ENCODE measurements at regions not wholly inside any gene's neighbourhood (a gene's known extent, or its start where the extent isn't known, plus 50 kb on each side); places are given as distances from the start of the nearest gene placed in this dataset.

- 77 to 87% methylated on average over 5 of the region's 5 CpGs for WGBS, 2 donors
- no peak for DNase-seq
- TF ChIP-seq CTCF (IDR thresholded peaks at IDR 0.05) (no peak), POLR2A (IDR thresholded peaks at IDR 0.05) (no peak)
- intact Hi-C loops (cut with DNase I; ENCODE audit: low total_unique reads) = no loop called here
- Histone ChIP-seq H3K4me3 (no peak overlapping the region), H3K36me3 (ENCODE audit: low read depth, missing control alignments) (no peaks in the 10 kb centered on the region), H3K4me1 (no peaks in the 10 kb centered on the region), H3K27me3 (no peaks in the 10 kb centered on the region), H3K27ac (no peak overlapping the region), H3K9me3 (no peaks in the 10 kb centered on the region)
Measured at GRCh38 chr7:36792421-36792820, 68.1 kb upstream of the AOAH start.

- Histone ChIP-seq H3K27ac (no peak overlapping the region), H3K4me3 (no peak overlapping the region), H3K36me3 (ENCODE audit: low read depth, missing control alignments) (no peaks in the 10 kb centered on the region), H3K27me3 (no peaks in the 10 kb centered on the region), H3K4me1 (no peaks in the 10 kb centered on the region), H3K9me3 (no peaks in the 10 kb centered on the region)
- no peak for DNase-seq
- intact Hi-C loops (cut with DNase I; ENCODE audit: low total_unique reads) = no loop called here
- TF ChIP-seq POLR2A (IDR thresholded peaks at IDR 0.05) = no peak
- no peak for TF ChIP-seq CTCF (IDR thresholded peaks at IDR 0.05)
- WGBS, 2 donors = 92 to 93% methylated on average over 10 of the region's 10 CpGs
Measured at GRCh38 chr7:36790311-36790787, 66.1 kb upstream of the AOAH start.

GRCh38 chr7:36788825-36789470, 64.7 kb upstream of the AOAH start:
- Histone ChIP-seq H3K27ac (no peak overlapping the region), H3K4me1 (no peaks in the 10 kb centered on the region), H3K9me3 (no peaks in the 10 kb centered on the region), H3K4me3 (no peak overlapping the region), H3K36me3 (ENCODE audit: low read depth, missing control alignments) (no peaks in the 10 kb centered on the region), H3K27me3 (no peaks in the 10 kb centered on the region)
- no peak for TF ChIP-seq POLR2A (IDR thresholded peaks at IDR 0.05)
- TF ChIP-seq CTCF (IDR thresholded peaks at IDR 0.05) = no peak
- intact Hi-C loops (cut with DNase I; ENCODE audit: low total_unique reads) = no loop called here
- DNase-seq = no peak
- WGBS, 2 donors = 87 to 91% methylated on average over 7 to 8 of the region's 8 CpGs

GRCh38 chr7:36787933-36788378, 63.7 kb upstream of the AOAH start:
- intact Hi-C loops (cut with DNase I; ENCODE audit: low total_unique reads) = no loop called here
- Histone ChIP-seq H3K4me1 (no peaks in the 10 kb centered on the region), H3K27ac (no peak overlapping the region), H3K9me3 (no peaks in the 10 kb centered on the region), H3K4me3 (no peak overlapping the region), H3K27me3 (no peaks in the 10 kb centered on the region), H3K36me3 (ENCODE audit: low read depth, missing control alignments) (no peaks in the 10 kb centered on the region)
- no peak for DNase-seq
- 67 to 94% methylated on average over 1 of the region's 1 CpG for WGBS, 2 donors
- TF ChIP-seq CTCF (IDR thresholded peaks at IDR 0.05) (no peak), POLR2A (IDR thresholded peaks at IDR 0.05) (no peak)

Measured in testis (tissue), 2 donors.